MM.1S (cell line): ENCODE measurements at regions not wholly inside any gene's neighbourhood (a gene's known extent, or its start where the extent isn't known, plus 50 kb on each side); places are given as distances from the start of the nearest gene placed in this dataset.

Experiments used
- DNase-seq: peaks from one replicate; pipeline ENCODE4 v3.0.0-alpha.2; 2015
- H2AFZ ChIP-seq: fragments of 300-600 bp; sonication (generic); 2 replicates; pipeline ENCODE4 v1.6.0; 2016; ENCODE audit warnings: antibody characterized with exemption, low read length
- H3F3A ChIP-seq: fragments of 300-600 bp; sonication (generic); 2 replicates; pipeline ENCODE4 v1.6.1; 2016; ENCODE audit warnings: mild to moderate bottlenecking, antibody characterized with exemption, low read length, moderate library complexity, mixed read lengths; ENCODE audit not compliant: insufficient read depth
- H3K27ac ChIP-seq: fragments of 300-600 bp; sonication (generic); 2 replicates; pipeline ENCODE4 v1.5.1; 2016; ENCODE audit warnings: mild to moderate bottlenecking, low read length
- H3K27me3 ChIP-seq: fragments of 300-600 bp; sonication (generic); replicated peaks from 2 replicates; pipeline ENCODE4 v1.6.0; 2016; ENCODE audit warnings: low read length; ENCODE audit not compliant: insufficient read depth
- H3K36me3 ChIP-seq: fragments of 300-600 bp; sonication (generic); replicated peaks from 2 replicates; pipeline ENCODE4 v1.6.1; 2016; ENCODE audit warnings: mild to moderate bottlenecking, low read length, mixed read lengths; ENCODE audit not compliant: insufficient read depth
- H3K4me1 ChIP-seq: fragments of 300-600 bp; sonication (generic); 2 replicates; pipeline ENCODE4 v1.6.1; 2016; ENCODE audit warnings: low read length, mixed read lengths
- H3K4me2 ChIP-seq: fragments of 300-600 bp; sonication (generic); 2 replicates; pipeline ENCODE4 v1.6.0; 2016; ENCODE audit warnings: low read depth, low read length
- H3K4me3 ChIP-seq: fragments of 300-600 bp; sonication (generic); 2 replicates; pipeline ENCODE4 v1.5.1; 2016; ENCODE audit warnings: low read length, mixed read lengths
- H3K79me2 ChIP-seq: fragments of 300-600 bp; sonication (generic); 2 replicates; pipeline ENCODE4 v1.6.1; 2016; ENCODE audit warnings: mixed run types, low read length, mixed read lengths
- H3K9ac ChIP-seq: fragments of 300-600 bp; sonication (generic); 2 replicates; pipeline ENCODE4 v1.6.1; 2016; ENCODE audit warnings: low read length, mixed read lengths
- H3K9me2 ChIP-seq: fragments of 300-600 bp; sonication (generic); replicated peaks from 2 replicates; pipeline ENCODE4 v1.6.1; 2016; ENCODE audit warnings: mild to moderate bottlenecking, low read length, mixed read lengths; ENCODE audit not compliant: insufficient read depth
- H3K9me3 ChIP-seq: fragments of 300-600 bp; sonication (generic); replicated peaks from 2 replicates; pipeline ENCODE4 v1.6.1; 2016; ENCODE audit warnings: mild to moderate bottlenecking, low read length, mixed read lengths; ENCODE audit not compliant: insufficient read depth
- H4K20me1 ChIP-seq: fragments of 300-600 bp; sonication (generic); 2 replicates; pipeline ENCODE4 v1.6.1; 2016; ENCODE audit warnings: mild to moderate bottlenecking, low read length, moderate library complexity, mixed read lengths; ENCODE audit not compliant: insufficient read depth
- CTCF ChIP-seq: fragments of 300-600 bp; sonication (generic); IDR thresholded peaks from 2 replicates; pipeline ENCODE4 v1.5.1; 2016; ENCODE audit warnings: antibody characterized with exemption, low read length, mixed read lengths
- EZH2 ChIP-seq: fragments of 300-600 bp; sonication (generic); optimal IDR thresholded peaks from 2 replicates; pipeline ENCODE3; 2017; ENCODE audit warnings: low read depth, mild to moderate bottlenecking, antibody characterized with exemption, low read length, mixed read lengths
- EZH2phosphoT487 ChIP-seq: fragments of 300-600 bp; sonication (generic); IDR thresholded peaks from 2 replicates; pipeline ENCODE4 v1.6.1; 2018; ENCODE audit warnings: antibody characterized with exemption, low read length

- Histone ChIP-seq H3K27me3 (no peaks in the 10 kb centered on the region), H3F3A (no peaks in the 10 kb centered on the region), H3K27ac (no peak overlapping the region), H3K9ac (no peak overlapping the region), H3K9me3 (no peaks in the 10 kb centered on the region), H3K9me2 (no peaks in the 10 kb centered on the region), H3K4me3 (no peak overlapping the region), H3K36me3 (no peaks in the 10 kb centered on the region), H3K79me2 (no peaks in the 10 kb centered on the region), H4K20me1 (no peaks in the 10 kb centered on the region), H2AFZ (no peak overlapping the region), H3K4me1 (no peaks in the 10 kb centered on the region), H3K4me2 (no peak overlapping the region)
- no peak for TF ChIP-seq EZH2phosphoT487
- no peak for TF ChIP-seq CTCF
- no peak for TF ChIP-seq EZH2
- no peak for DNase-seq
Measured at GRCh38 chr12:43113135-43113534, 438.9 kb downstream of the ADAMTS20 start.

DNA sequence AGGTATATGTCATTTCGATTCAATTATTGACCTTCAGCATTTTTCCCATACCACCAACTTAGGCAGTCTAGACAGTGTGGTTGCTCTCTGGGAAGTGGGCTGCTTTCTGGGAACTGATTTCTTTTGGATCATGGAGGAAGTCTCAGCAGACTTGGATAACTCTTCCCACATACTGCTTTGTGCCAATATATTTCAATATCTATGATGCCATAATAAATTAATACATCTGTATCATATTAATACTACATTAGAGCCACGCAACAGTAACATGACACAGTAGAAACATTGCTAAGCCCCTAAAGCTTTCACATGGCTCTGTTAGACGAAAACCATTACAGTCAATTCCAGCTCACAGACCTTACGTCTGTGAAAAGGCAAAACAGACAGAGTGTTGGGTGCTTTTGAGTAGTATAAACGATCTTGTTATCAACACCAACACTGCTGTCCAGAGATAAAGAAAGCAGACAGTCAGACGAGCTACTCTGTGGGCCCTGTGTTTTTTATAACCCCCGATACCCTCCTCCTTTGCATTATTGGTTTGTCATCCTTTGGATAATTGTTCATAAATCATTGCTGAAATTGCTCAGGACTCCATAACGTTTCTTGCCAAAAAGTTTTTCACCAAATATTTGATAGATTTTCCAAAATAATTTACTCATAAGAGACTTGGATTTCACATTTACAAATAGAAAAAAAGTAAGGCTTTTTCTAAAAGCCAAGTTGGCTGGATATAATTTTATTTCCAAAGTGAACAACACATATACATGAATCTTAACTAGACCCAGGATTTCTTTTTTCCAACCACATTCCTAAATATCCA, 439.7 kb downstream of the ADAMTS20 start:
- Histone ChIP-seq H3K9me2 (no peaks in the 10 kb centered on the region), H2AFZ (no peak overlapping the region), H3K4me3 (no peak overlapping the region), H3K9me3 (no peaks in the 10 kb centered on the region), H3F3A (no peaks in the 10 kb centered on the region), H3K4me1 (no peaks in the 10 kb centered on the region), H3K36me3 (no peaks in the 10 kb centered on the region), H3K4me2 (no peak overlapping the region), H3K27me3 (no peaks in the 10 kb centered on the region), H4K20me1 (no peaks in the 10 kb centered on the region), H3K27ac (no peak overlapping the region), H3K79me2 (no peaks in the 10 kb centered on the region), H3K9ac (no peak overlapping the region)
- no peak for TF ChIP-seq EZH2phosphoT487
- TF ChIP-seq CTCF, result no peak
- TF ChIP-seq EZH2, result no peak
- DNase-seq, result no peak

- Histone ChIP-seq H4K20me1 (no peaks in the 10 kb centered on the region), H3K9me2 (no peaks in the 10 kb centered on the region), H3K4me2 (no peak overlapping the region), H3K27me3 (no peaks in the 10 kb centered on the region), H3K79me2 (no peaks in the 10 kb centered on the region), H3K9ac (no peak overlapping the region), H3K27ac (no peak overlapping the region), H3F3A (no peaks in the 10 kb centered on the region), H3K4me1 (no peaks in the 10 kb centered on the region), H3K36me3 (no peaks in the 10 kb centered on the region), H3K4me3 (no peak overlapping the region), H2AFZ (no peak overlapping the region), H3K9me3 (no peaks in the 10 kb centered on the region)
- TF ChIP-seq CTCF, result no peak
- no peak for TF ChIP-seq EZH2phosphoT487
- no peak for TF ChIP-seq EZH2
- no peak for DNase-seq
Measured at GRCh38 chr12:43111608-43112007, 440.4 kb downstream of the ADAMTS20 start.
